CD8-positive, alpha-beta memory T cell (primary cell): ENCODE measurements at regions not wholly inside any gene's neighbourhood (a gene's known extent, or its start where the extent isn't known, plus 50 kb on each side); places are given as distances from the start of the nearest gene placed in this dataset.
"Not testable (repeated sequence)": the region's sequence is repeated elsewhere in the genome, so short reads cannot be mapped to it uniquely, and the experiment has no call there.

Source experiments
- CTCF ChIA-PET: fragments of 350-600 bp; sonication (Branson Sonifier 250); formaldehyde crosslinking; loops from one replicate; lab custom pipeline; 2021; ENCODE audit warnings: antibody characterized with exemption; lab: Charles Lee
- POLR2A ChIA-PET: fragments of 350-600 bp; sonication (Branson Sonifier 250); formaldehyde crosslinking; loops from one replicate; lab custom pipeline; 2021; ENCODE audit warnings: antibody characterized with exemption; lab: Charles Lee
- DNase-seq, 5 donors: peaks; one replicate each; pipeline versions ENCODE4 v3.0.0 to v3.0.0-alpha.2; 2020 to 2022; ENCODE audit warnings: mixed read lengths in 1 of 5
- H3K27ac ChIP-seq: one replicate; pipeline ENCODE4 v1.7.0; 2013; ENCODE audit warnings: low read depth, mild to moderate bottlenecking, low read length, moderate library complexity
- H3K27me3 ChIP-seq: 2 replicates; pipeline ENCODE4 v1.7.0; 2013; ENCODE audit warnings: low read length, mild to moderate bottlenecking; ENCODE audit not compliant: insufficient read depth, poor library complexity, severe bottlenecking
- H3K36me3 ChIP-seq: 2 replicates; pipeline ENCODE4 v1.7.0; 2013; ENCODE audit warnings: mild to moderate bottlenecking, low read length, moderate library complexity; ENCODE audit not compliant: insufficient read depth
- H3K4me1 ChIP-seq: 2 replicates; pipeline ENCODE4 v1.7.0; 2013; ENCODE audit warnings: mild to moderate bottlenecking, low read length, moderate library complexity; ENCODE audit not compliant: insufficient read depth
- H3K4me3 ChIP-seq: 2 replicates; pipeline ENCODE4 v1.7.0; 2013; ENCODE audit warnings: mild to moderate bottlenecking, low read length
- H3K9me3 ChIP-seq: 2 replicates; pipeline ENCODE4 v1.7.0; 2013; ENCODE audit warnings: mild to moderate bottlenecking, low read length
- H3K27ac Mint-ChIP-seq, 8 donors: one replicate each; pipeline ENCODE4 v1.8.0; 2020 to 2021; ENCODE audit warnings: mixed read lengths in 8 of 8, mild to moderate bottlenecking in 6 of 8, inconsistent platforms in 3 of 8, moderate library complexity in 3 of 8
- H3K27me3 Mint-ChIP-seq, 2 donors: one replicate each; pipeline ENCODE4 v1.8.0; 2020 to 2021; ENCODE audit warnings: mixed read lengths in 2 of 2, mild to moderate bottlenecking in 1 of 2, moderate library complexity in 1 of 2
- H3K36me3 Mint-ChIP-seq, 3 donors: one replicate each; pipeline ENCODE4 v1.8.0; 2020 to 2021; ENCODE audit warnings: mixed read lengths in 3 of 3, inconsistent platforms in 1 of 3, mild to moderate bottlenecking in 1 of 3
- H3K4me1 Mint-ChIP-seq, 3 donors: one replicate each; pipeline ENCODE4 v1.8.0; 2020 to 2021; ENCODE audit warnings: mixed read lengths in 3 of 3, inconsistent platforms in 1 of 3, mild to moderate bottlenecking in 1 of 3
- H3K4me3 Mint-ChIP-seq, 7 donors: one replicate each; pipeline ENCODE4 v1.8.0; 2020 to 2021; ENCODE audit warnings: mixed read lengths in 7 of 7, mild to moderate bottlenecking in 6 of 7, moderate library complexity in 4 of 7, inconsistent platforms in 2 of 7
- H3K9me3 Mint-ChIP-seq, 5 donors: one replicate each; pipeline ENCODE4 v1.8.0; 2020 to 2022; ENCODE audit warnings: mixed read lengths in 5 of 5, mild to moderate bottlenecking in 3 of 5, moderate library complexity in 2 of 5, inconsistent platforms in 1 of 5

- ChIA-PET POLR2A (no interaction called here), CTCF (no interaction called here)
- Mint-ChIP-seq H3K4me1 (no peaks in the 10 kb centered on the region), H3K4me3 (no peak overlapping the region), H3K9me3 (no peaks in the 10 kb centered on the region), H3K36me3 (no peaks in the 10 kb centered on the region), H3K27me3 (peaks cover 1 to 4% of the 10 kb centered on the region in 2 donors), H3K27ac (no peak overlapping the region)
- no peak for DNase-seq
- no peak overlapping the region for H3K27ac ChIP-seq
- no peaks in the 10 kb centered on the region for H3K4me1 ChIP-seq
- H3K9me3 ChIP-seq: no peaks in the 10 kb centered on the region
- no peaks in the 10 kb centered on the region for H3K36me3 ChIP-seq
- H3K27me3 ChIP-seq: no peaks in the 10 kb centered on the region
- H3K4me3 ChIP-seq: no peak overlapping the region
Measured at GRCh38 chr1:58060559-58061170, 485.9 kb downstream of the OMA1 start.

- ChIA-PET CTCF (no interaction called here), POLR2A (no interaction called here)
- Mint-ChIP-seq H3K4me3 (no peak overlapping the region), H3K36me3 (no peaks in the 10 kb centered on the region), H3K27me3 (peaks cover 1 to 4% of the 10 kb centered on the region in 2 donors), H3K27ac (no peak overlapping the region), H3K9me3 (no peaks in the 10 kb centered on the region), H3K4me1 (no peaks in the 10 kb centered on the region)
- Histone ChIP-seq H3K27ac (no peak overlapping the region), H3K4me1 (no peaks in the 10 kb centered on the region), H3K4me3 (no peak overlapping the region), H3K36me3 (no peaks in the 10 kb centered on the region), H3K27me3 (no peaks in the 10 kb centered on the region), H3K9me3 (no peaks in the 10 kb centered on the region)
- DNase-seq: no peak
Measured at GRCh38 chr1:58059789-58060188, 486.7 kb downstream of the OMA1 start.

- Mint-ChIP-seq H3K27me3 (peaks cover 1 to 4% of the 10 kb centered on the region in 2 donors), H3K36me3 (no peaks in the 10 kb centered on the region), H3K4me3 (no peak overlapping the region), H3K27ac (no peak overlapping the region), H3K4me1 (no peaks in the 10 kb centered on the region), H3K9me3 (no peaks in the 10 kb centered on the region)
- Histone ChIP-seq H3K27ac (no peak overlapping the region), H3K4me3 (no peak overlapping the region), H3K9me3 (no peaks in the 10 kb centered on the region), H3K27me3 (no peaks in the 10 kb centered on the region), H3K36me3 (no peaks in the 10 kb centered on the region), H3K4me1 (no peaks in the 10 kb centered on the region)
- POLR2A ChIA-PET: no interaction called here
- CTCF ChIA-PET: no interaction called here
- DNase-seq: no peak
Measured at GRCh38 chr1:58058323-58058722, 488.2 kb downstream of the OMA1 start.

- H3K9me3 ChIP-seq: no peaks in the 10 kb centered on the region
- CTCF ChIA-PET: no interaction called here
- no peaks in the 10 kb centered on the region for H3K36me3 Mint-ChIP-seq
- H3K36me3 ChIP-seq: no peaks in the 10 kb centered on the region
- H3K27me3 Mint-ChIP-seq: peaks cover 1 to 4% of the 10 kb centered on the region in 2 donors
- no peak overlapping the region for H3K27ac Mint-ChIP-seq
- H3K9me3 Mint-ChIP-seq: no peaks in the 10 kb centered on the region
- H3K27me3 ChIP-seq: no peaks in the 10 kb centered on the region
- no peak overlapping the region for H3K4me3 ChIP-seq
- H3K4me1 ChIP-seq: no peaks in the 10 kb centered on the region
- POLR2A ChIA-PET: no interaction called here
- H3K4me1 Mint-ChIP-seq: no peaks in the 10 kb centered on the region
- no peak overlapping the region for H3K4me3 Mint-ChIP-seq
- no peak overlapping the region for H3K27ac ChIP-seq
- DNase-seq: no peak
Measured at GRCh38 chr1:58057826-58058225, 488.7 kb downstream of the OMA1 start.

- CTCF ChIA-PET, H3K4me1 Mint-ChIP-seq, H3K4me3 Mint-ChIP-seq, H3K36me3 ChIP-seq, DNase-seq, H3K27me3 ChIP-seq, H3K27ac ChIP-seq, H3K4me3 ChIP-seq, POLR2A ChIA-PET, H3K27ac Mint-ChIP-seq, H3K9me3 ChIP-seq, H3K9me3 Mint-ChIP-seq, H3K4me1 ChIP-seq, H3K27me3 Mint-ChIP-seq, H3K36me3 Mint-ChIP-seq: not testable (repeated sequence)
Measured at GRCh38 chr1:58051187-58051586, 495.3 kb downstream of the OMA1 start.

- no peaks in the 10 kb centered on the region for H3K9me3 ChIP-seq
- ChIA-PET CTCF (no interaction called here), POLR2A (no interaction called here)
- H3K36me3 Mint-ChIP-seq: no peaks in the 10 kb centered on the region
- H3K4me3 ChIP-seq: no peak overlapping the region
- H3K27me3 ChIP-seq: no peaks in the 10 kb centered on the region
- no peak for DNase-seq
- no peak overlapping the region for H3K27ac ChIP-seq
- H3K27me3 Mint-ChIP-seq: peaks cover 0 to 1% of the 10 kb centered on the region in 2 donors
- H3K4me3 Mint-ChIP-seq: no peak overlapping the region
- no peaks in the 10 kb centered on the region for H3K4me1 Mint-ChIP-seq
- H3K36me3 ChIP-seq: no peaks in the 10 kb centered on the region
- H3K4me1 ChIP-seq: no peaks in the 10 kb centered on the region
- no peaks in the 10 kb centered on the region for H3K9me3 Mint-ChIP-seq
- H3K27ac Mint-ChIP-seq: no peak overlapping the region
Measured at GRCh38 chr1:58047265-58047858, 499.2 kb downstream of the OMA1 start.

- no peaks in the 10 kb centered on the region for H3K36me3 ChIP-seq
- Mint-ChIP-seq H3K36me3 (no peaks in the 10 kb centered on the region), H3K4me3 (no peak overlapping the region), H3K27me3 (peaks cover 0 to 4% of the 10 kb centered on the region in 2 donors), H3K27ac (no peak overlapping the region), H3K4me1 (no peaks in the 10 kb centered on the region), H3K9me3 (no peaks in the 10 kb centered on the region)
- H3K4me3 ChIP-seq: no peak overlapping the region
- no peak overlapping the region for H3K27ac ChIP-seq
- no peaks in the 10 kb centered on the region for H3K4me1 ChIP-seq
- ChIA-PET CTCF (no interaction called here), POLR2A (no interaction called here)
- no peaks in the 10 kb centered on the region for H3K27me3 ChIP-seq
- no peaks in the 10 kb centered on the region for H3K9me3 ChIP-seq
- no peak for DNase-seq
Measured at GRCh38 chr1:58045094-58045705, 501.3 kb downstream of the OMA1 start.

GRCh38 chr1:58041621-58042020 lies 504.9 kb downstream of the OMA1 start:
- H3K27ac ChIP-seq: no peak overlapping the region
- Mint-ChIP-seq H3K4me1 (no peaks in the 10 kb centered on the region), H3K9me3 (no peaks in the 10 kb centered on the region), H3K27me3 (peaks cover 5 to 9% of the 10 kb centered on the region in 2 donors), H3K4me3 (no peak overlapping the region), H3K27ac (no peak overlapping the region), H3K36me3 (no peaks in the 10 kb centered on the region)
- DNase-seq: no peak
- CTCF ChIA-PET: no interaction called here
- POLR2A ChIA-PET: no interaction called here
- no peaks in the 10 kb centered on the region for H3K36me3 ChIP-seq
- H3K4me3 ChIP-seq: no peak overlapping the region
- H3K9me3 ChIP-seq: no peaks in the 10 kb centered on the region
- no peaks in the 10 kb centered on the region for H3K27me3 ChIP-seq
- no peaks in the 10 kb centered on the region for H3K4me1 ChIP-seq
